KMS-11 (cell line): ENCODE measurements at regions not wholly inside any gene's neighbourhood (a gene's known extent, or its start where the extent isn't known, plus 50 kb on each side); places are given as distances from the start of the nearest gene placed in this dataset.

ENCODE experiments used
- H2AFZ ChIP-seq: fragments of 200-600 bp; sonication (generic); 2 replicates; pipeline ENCODE4 v1.6.1; 2016; ENCODE audit warnings: antibody characterized with exemption, mixed run types, low read depth
- H3K27ac ChIP-seq: fragments of 200-600 bp; sonication (generic); 2 replicates; pipeline ENCODE4 v1.6.1; 2016; ENCODE audit warnings: mild to moderate bottlenecking, mixed run types
- H3K27me3 ChIP-seq: fragments of 200-600 bp; sonication (generic); 2 replicates; pipeline ENCODE4 v1.6.1; 2017; ENCODE audit warnings: mild to moderate bottlenecking, low read depth, mixed run types, moderate library complexity; ENCODE audit not compliant: insufficient read depth
- H3K36me3 ChIP-seq: fragments of 200-600 bp; sonication (generic); 2 replicates; pipeline ENCODE4 v1.6.1; 2017; ENCODE audit warnings: mild to moderate bottlenecking, mixed run types; ENCODE audit not compliant: insufficient read depth
- H3K4me1 ChIP-seq: fragments of 200-600 bp; sonication (generic); 2 replicates; pipeline ENCODE4 v1.6.1; 2016; ENCODE audit warnings: mild to moderate bottlenecking, low read depth, mixed run types; ENCODE audit not compliant: poor library complexity, severe bottlenecking
- H3K4me2 ChIP-seq: fragments of 200-600 bp; sonication (generic); 2 replicates; pipeline ENCODE4 v1.7.0; 2016; ENCODE audit warnings: mild to moderate bottlenecking, mixed run types
- H3K4me3 ChIP-seq: fragments of 200-600 bp; sonication (generic); IDR thresholded peaks from 2 replicates; pipeline ENCODE4 v1.6.1; 2017; ENCODE audit warnings: low read depth, low read length, mixed read lengths; ENCODE audit not compliant: insufficient read depth
- H3K79me2 ChIP-seq: fragments of 200-600 bp; sonication (generic); 2 replicates; pipeline ENCODE4 v1.6.1; 2016; ENCODE audit warnings: low read depth, mixed run types; ENCODE audit not compliant: insufficient read depth
- H3K9ac ChIP-seq: fragments of 200-600 bp; sonication (generic); 2 replicates; pipeline ENCODE4 v1.6.1; 2016; ENCODE audit warnings: mild to moderate bottlenecking, mixed run types
- H4K20me1 ChIP-seq: fragments of 200-600 bp; sonication (generic); 2 replicates; pipeline ENCODE4 v1.6.1; 2016; ENCODE audit warnings: mild to moderate bottlenecking, mixed run types; ENCODE audit not compliant: insufficient read depth
- CTCF ChIP-seq: fragments of 200-600 bp; sonication (generic); conservative IDR thresholded peaks from 2 replicates; pipeline ENCODE4 v1.6.1; 2017; ENCODE audit warnings: low read depth, mild to moderate bottlenecking, antibody characterized with exemption, low read length, moderate library complexity, mixed read lengths

- Histone ChIP-seq H3K4me2 (no peak overlapping the region), H3K4me1 (no peaks in the 10 kb centered on the region), H2AFZ (no peak overlapping the region), H3K9ac (no peak overlapping the region), H3K4me3 (no peak overlapping the region), H3K79me2 (no peaks in the 10 kb centered on the region), H4K20me1 (no peaks in the 10 kb centered on the region), H3K27ac (no peak overlapping the region), H3K36me3 (no peaks in the 10 kb centered on the region), H3K27me3 (no peaks in the 10 kb centered on the region)
- TF ChIP-seq CTCF = no peak
Observed at GRCh38 chr10:44261296-44261695, 123.6 kb downstream of the CXCL12 start.

GRCh38 chr10:44260286-44260928 lies 124.5 kb downstream of the CXCL12 start:
- no peak for TF ChIP-seq CTCF
- Histone ChIP-seq H3K27me3 (no peaks in the 10 kb centered on the region), H3K27ac (no peak overlapping the region), H3K79me2 (no peaks in the 10 kb centered on the region), H3K4me3 (no peak overlapping the region), H4K20me1 (no peaks in the 10 kb centered on the region), H3K4me1 (no peaks in the 10 kb centered on the region), H3K4me2 (no peak overlapping the region), H2AFZ (no peak overlapping the region), H3K9ac (no peak overlapping the region), H3K36me3 (no peaks in the 10 kb centered on the region)

- Histone ChIP-seq H3K4me2 (no peak overlapping the region), H3K27me3 (no peaks in the 10 kb centered on the region), H3K79me2 (no peaks in the 10 kb centered on the region), H2AFZ (no peak overlapping the region), H3K4me1 (no peaks in the 10 kb centered on the region), H3K4me3 (no peak overlapping the region), H3K36me3 (no peaks in the 10 kb centered on the region), H3K27ac (no peak overlapping the region), H3K9ac (no peak overlapping the region), H4K20me1 (no peaks in the 10 kb centered on the region)
- no peak for TF ChIP-seq CTCF
Observed at GRCh38 chr10:44259090-44259874, 125.6 kb downstream of the CXCL12 start.

- H3K9ac ChIP-seq = no peak overlapping the region
- no peaks in the 10 kb centered on the region for H3K36me3 ChIP-seq
- H3K4me3 ChIP-seq = no peak overlapping the region
- H3K4me1 ChIP-seq = no peaks in the 10 kb centered on the region
- H3K79me2 ChIP-seq = no peaks in the 10 kb centered on the region
- H3K4me2 ChIP-seq = no peak overlapping the region
- no peaks in the 10 kb centered on the region for H3K27me3 ChIP-seq
- no peaks in the 10 kb centered on the region for H4K20me1 ChIP-seq
- H3K27ac ChIP-seq = no peak overlapping the region
- no peak for TF ChIP-seq CTCF
- no peak overlapping the region for H2AFZ ChIP-seq
Observed at GRCh38 chr10:44258460-44259089, 126.3 kb downstream of the CXCL12 start.
